Ishikawa (cell line): ENCODE measurements at regions not wholly inside any gene's neighbourhood (a gene's known extent, or its start where the extent isn't known, plus 50 kb on each side); places are given as distances from the start of the nearest gene placed in this dataset.

Experiments
- CEBPB ChIP-seq: IDR thresholded peaks from 2 replicates; pipeline ENCODE4 v1.6.1; 2012
- CREB1 ChIP-seq: IDR thresholded peaks from 2 replicates; pipeline ENCODE4 v1.6.1; 2012; ENCODE audit warnings: low read depth
- EGR1 ChIP-seq: IDR thresholded peaks from 2 replicates; pipeline ENCODE4 v1.6.1; 2012
- EP300 ChIP-seq: IDR thresholded peaks from 2 replicates; pipeline ENCODE4 v1.6.1; 2012; ENCODE audit warnings: borderline replicate concordance
- FOXM1 ChIP-seq: IDR thresholded peaks from 2 replicates; pipeline ENCODE4 v1.6.1; 2012; ENCODE audit warnings: low read depth, borderline replicate concordance
- NFIC ChIP-seq: IDR thresholded peaks from 2 replicates; pipeline ENCODE4 v1.6.1; 2012
- RAD21 ChIP-seq: IDR thresholded peaks from 2 replicates; pipeline ENCODE4 v1.6.1; 2012; ENCODE audit warnings: low read depth
- TAF1 ChIP-seq: IDR thresholded peaks from 2 replicates; pipeline ENCODE4 v1.6.1; 2012; ENCODE audit warnings: low read depth, mild to moderate bottlenecking
- TCF12 ChIP-seq: IDR thresholded peaks from 2 replicates; pipeline ENCODE4 v1.6.1; 2012; ENCODE audit warnings: low read depth
- TEAD4 ChIP-seq: IDR thresholded peaks from 2 replicates; pipeline ENCODE4 v1.6.1; 2012
- YY1 ChIP-seq: IDR thresholded peaks from 2 replicates; pipeline ENCODE4 v1.6.1; 2012; ENCODE audit warnings: low read depth
- ZBTB7A ChIP-seq: IDR thresholded peaks from 2 replicates; pipeline ENCODE4 v1.6.1; 2012; ENCODE audit warnings: low read depth
- TF ChIP-seq, protein P1 (sequence below): IDR thresholded peaks from 2 replicates; pipeline ENCODE4 v1.6.1; 2012
- TF ChIP-seq, protein P2 (sequence below): IDR thresholded peaks from 2 replicates; pipeline ENCODE4 v1.6.1; 2012; ENCODE audit warnings: low read depth, mild to moderate bottlenecking
- TF ChIP-seq, protein P3 (sequence below): IDR thresholded peaks from 2 replicates; pipeline ENCODE4 v1.6.1; 2012

DNA sequence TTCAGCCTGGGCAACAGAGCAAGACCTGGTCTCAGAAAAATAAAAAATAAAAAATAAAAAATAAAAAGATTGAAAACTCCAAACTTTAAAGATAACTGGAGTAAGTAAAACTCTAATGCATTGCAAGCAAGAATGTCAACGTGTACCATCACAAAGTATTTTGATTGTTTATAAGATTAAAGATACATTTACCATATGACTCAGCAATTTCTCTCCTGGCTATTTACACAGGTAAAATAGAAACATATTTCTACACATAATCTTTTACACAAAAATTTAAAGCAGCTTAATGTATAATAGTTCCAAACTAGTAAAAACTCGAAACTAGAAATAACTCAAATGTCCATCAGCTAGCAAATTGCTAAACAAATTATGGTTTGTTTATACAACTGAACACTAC is 456.1 kb upstream of the RGS18 start:
- TF ChIP-seq EP300 (no peak), CEBPB (no peak), ZBTB7A (no peak), EGR1 (no peak), TEAD4 (no peak)

DNA sequence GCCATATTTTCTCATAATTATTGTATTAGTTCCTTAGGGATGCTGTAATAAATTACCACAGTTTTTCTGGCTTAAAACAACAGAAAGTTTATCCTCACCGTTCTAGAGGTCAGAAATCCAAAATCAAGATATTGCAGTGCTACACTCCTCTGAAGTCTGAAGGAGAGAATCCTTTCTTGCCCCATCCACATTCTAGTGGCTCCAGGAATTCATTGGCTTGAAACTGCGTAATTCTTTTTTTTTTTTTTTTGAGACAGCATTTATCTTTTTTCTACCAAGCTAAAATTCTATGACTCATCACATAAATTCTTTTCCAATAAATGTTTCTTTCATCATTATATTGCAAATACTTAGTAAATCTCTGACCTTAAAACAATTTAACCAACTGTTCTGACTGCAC is 451.0 kb upstream of the RGS18 start:
- TF ChIP-seq ZBTB7A, result no peak
- TF ChIP-seq CREB1, result no peak
- TF ChIP-seq TCF12, result no peak
- no peak for TF ChIP-seq NFIC
- TF ChIP-seq TEAD4, result no peak
- TF ChIP-seq, protein P1, sequence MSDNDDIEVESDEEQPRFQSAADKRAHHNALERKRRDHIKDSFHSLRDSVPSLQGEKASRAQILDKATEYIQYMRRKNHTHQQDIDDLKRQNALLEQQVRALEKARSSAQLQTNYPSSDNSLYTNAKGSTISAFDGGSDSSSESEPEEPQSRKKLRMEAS, result no peak
- no peak for TF ChIP-seq YY1
- no peak for TF ChIP-seq EP300
- no peak for TF ChIP-seq FOXM1
- TF ChIP-seq, protein P2, sequence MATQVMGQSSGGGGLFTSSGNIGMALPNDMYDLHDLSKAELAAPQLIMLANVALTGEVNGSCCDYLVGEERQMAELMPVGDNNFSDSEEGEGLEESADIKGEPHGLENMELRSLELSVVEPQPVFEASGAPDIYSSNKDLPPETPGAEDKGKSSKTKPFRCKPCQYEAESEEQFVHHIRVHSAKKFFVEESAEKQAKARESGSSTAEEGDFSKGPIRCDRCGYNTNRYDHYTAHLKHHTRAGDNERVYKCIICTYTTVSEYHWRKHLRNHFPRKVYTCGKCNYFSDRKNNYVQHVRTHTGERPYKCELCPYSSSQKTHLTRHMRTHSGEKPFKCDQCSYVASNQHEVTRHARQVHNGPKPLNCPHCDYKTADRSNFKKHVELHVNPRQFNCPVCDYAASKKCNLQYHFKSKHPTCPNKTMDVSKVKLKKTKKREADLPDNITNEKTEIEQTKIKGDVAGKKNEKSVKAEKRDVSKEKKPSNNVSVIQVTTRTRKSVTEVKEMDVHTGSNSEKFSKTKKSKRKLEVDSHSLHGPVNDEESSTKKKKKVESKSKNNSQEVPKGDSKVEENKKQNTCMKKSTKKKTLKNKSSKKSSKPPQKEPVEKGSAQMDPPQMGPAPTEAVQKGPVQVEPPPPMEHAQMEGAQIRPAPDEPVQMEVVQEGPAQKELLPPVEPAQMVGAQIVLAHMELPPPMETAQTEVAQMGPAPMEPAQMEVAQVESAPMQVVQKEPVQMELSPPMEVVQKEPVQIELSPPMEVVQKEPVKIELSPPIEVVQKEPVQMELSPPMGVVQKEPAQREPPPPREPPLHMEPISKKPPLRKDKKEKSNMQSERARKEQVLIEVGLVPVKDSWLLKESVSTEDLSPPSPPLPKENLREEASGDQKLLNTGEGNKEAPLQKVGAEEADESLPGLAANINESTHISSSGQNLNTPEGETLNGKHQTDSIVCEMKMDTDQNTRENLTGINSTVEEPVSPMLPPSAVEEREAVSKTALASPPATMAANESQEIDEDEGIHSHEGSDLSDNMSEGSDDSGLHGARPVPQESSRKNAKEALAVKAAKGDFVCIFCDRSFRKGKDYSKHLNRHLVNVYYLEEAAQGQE, result no peak
- TF ChIP-seq EGR1, result no peak

DNA sequence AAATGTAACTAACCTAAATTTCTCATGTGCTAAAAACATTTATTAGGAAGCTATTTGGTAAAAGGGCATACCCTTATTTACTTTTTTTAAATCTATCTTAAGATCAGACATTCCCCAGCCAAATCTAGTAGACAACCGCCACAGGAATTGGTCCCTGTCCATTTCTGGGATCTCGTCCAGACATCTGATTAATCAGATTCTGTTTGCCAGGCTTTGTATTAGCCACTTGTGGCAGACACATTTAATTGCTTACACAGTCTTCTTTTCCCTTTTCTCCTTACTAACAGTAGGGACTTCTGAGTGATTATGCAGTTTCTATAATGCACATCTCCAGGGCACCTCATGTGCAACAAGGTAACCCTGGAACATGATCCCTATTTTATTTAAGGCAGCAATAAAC is 449.0 kb upstream of the RGS18 start:
- TF ChIP-seq CEBPB (no peak), YY1 (no peak), FOXM1 (no peak)

DNA sequence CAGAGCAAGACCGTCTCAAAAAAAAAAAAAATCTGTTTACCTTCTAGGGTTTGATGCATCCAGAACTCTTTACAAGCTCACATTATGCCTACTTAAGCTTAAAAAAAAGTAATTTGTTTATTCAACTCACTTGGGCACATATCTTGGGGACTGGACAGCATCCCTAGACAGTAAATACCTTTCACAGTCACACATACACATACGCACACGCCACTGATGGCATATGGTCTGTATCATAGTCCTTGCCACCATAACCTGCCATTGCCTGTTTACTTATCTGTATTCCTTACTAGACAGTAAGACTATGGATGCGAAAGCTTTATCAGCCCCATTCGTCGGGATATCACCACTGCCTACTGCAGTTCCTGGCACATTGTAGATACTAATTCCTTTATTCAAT is 446.3 kb upstream of the RGS18 start:
- TF ChIP-seq ZBTB7A (no peak), TAF1 (no peak), RAD21 (no peak)
- TF ChIP-seq, protein P2, result no peak

DNA sequence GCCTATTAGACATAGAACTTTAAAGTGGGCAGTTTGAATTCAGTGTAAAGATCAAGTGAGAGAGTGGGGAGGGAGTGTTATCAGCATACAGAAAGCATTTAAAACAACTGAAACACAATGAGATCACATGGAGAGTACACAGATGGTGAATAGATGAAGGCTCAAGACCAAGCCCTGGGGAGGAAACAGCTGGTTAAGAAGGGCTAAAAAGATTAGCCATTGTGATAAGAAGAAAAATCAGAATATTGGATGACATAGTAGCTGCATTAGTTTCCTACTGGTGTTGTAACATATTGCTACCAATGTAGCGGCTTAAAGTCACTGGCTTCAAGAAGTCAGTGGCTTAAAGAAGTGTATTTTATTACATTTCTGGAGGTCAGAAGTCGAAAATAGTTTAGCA is 443.4 kb upstream of the RGS18 start:
- TF ChIP-seq TAF1 (no peak), TEAD4 (no peak), FOXM1 (no peak), RAD21 (no peak), CREB1 (no peak), CEBPB (no peak)
- TF ChIP-seq, protein P1, result no peak
- TF ChIP-seq, protein P3, sequence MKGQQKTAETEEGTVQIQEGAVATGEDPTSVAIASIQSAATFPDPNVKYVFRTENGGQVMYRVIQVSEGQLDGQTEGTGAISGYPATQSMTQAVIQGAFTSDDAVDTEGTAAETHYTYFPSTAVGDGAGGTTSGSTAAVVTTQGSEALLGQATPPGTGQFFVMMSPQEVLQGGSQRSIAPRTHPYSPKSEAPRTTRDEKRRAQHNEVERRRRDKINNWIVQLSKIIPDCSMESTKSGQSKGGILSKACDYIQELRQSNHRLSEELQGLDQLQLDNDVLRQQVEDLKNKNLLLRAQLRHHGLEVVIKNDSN, result no peak

DNA sequence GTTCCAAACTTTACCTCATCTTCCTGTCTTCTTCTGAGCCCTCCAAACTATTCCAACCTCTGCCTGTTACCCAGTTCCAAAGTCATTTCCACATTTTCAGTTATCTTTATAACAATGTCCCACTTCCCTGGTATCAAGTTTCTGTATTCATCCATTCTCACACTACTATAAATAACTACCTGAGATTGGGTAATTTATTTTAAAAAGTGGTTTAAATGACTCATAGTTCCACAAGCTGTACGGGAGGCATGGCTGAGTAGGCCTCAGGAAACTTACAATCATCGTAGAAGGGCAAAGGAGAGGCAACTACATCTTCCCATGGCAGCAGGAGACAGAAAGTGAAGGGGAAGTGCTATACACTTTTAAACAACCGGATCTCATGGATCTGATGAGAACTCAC is 428.5 kb upstream of the RGS18 start:
- TF ChIP-seq, protein P1, result no peak
- TF ChIP-seq, protein P3, result no peak
- TF ChIP-seq EGR1 (no peak), RAD21 (no peak), CREB1 (no peak), TEAD4 (no peak), FOXM1 (no peak), NFIC (no peak)

DNA sequence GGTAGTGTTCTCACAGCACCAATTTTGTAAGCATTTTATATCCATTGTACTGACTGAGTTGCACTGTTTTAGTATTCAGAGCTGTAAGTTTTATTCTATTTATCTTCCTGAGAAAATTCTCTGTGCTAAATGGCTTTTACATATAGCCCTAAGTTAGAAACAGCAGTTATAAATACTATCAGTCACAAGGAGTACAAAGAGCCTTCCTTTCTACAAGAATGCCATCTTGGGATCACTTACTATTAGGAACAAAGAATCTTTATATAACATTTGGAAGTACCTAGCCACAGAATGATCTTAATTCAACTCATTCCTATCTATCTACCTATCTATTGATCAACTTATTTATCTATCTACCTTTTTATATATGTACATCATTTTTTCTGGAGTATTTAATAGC is 423.9 kb upstream of the RGS18 start:
- TF ChIP-seq EP300 (no peak), CREB1 (no peak), ZBTB7A (no peak), NFIC (no peak), EGR1 (no peak), TCF12 (no peak), TEAD4 (no peak), TAF1 (no peak), FOXM1 (no peak), YY1 (no peak), CEBPB (no peak), RAD21 (no peak)
- TF ChIP-seq, protein P1, result no peak
- TF ChIP-seq, protein P3, result no peak
- TF ChIP-seq, protein P2, result no peak
